ENCODE measurements at regions not wholly inside any gene's neighbourhood (a gene's known extent, or its start where the extent isn't known, plus 50 kb on each side); places are given as distances from the start of the nearest gene placed in this dataset.

DNA sequence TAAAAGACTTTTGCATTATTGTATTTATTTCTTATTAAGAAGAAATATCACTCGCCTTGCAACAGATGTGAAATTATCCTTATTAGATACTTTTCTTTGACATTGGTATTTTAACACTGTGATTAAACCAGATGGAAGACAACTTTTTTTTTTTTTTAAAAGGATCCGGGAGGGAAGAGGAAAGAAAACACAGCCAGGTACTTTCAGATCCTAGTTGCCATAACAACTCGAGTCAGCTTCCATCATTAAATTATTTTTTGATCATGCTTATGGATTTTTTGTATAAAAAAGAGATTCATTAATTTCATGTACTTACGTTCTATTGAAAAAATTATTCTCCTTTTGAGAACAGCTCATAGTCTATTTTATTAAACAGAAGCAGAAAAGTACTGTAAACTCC is 515.7 kb downstream of the TBC1D4 start:
- no peak for DNase-seq
- no peak for ATAC-seq

GRCh38 chr13:74945637-74946036 is 536.3 kb downstream of the TBC1D4 start:
- DNase-seq (no peak), ATAC-seq (no peak)

GRCh38 chr13:74931698-74932433 is 550.1 kb downstream of the TBC1D4 start:
- DNase-seq = no peak
- ATAC-seq = no peak

GRCh38 chr13:74930402-74931165 is 551.4 kb downstream of the TBC1D4 start:
- no peak for ATAC-seq
- DNase-seq = no peak

- ATAC-seq (no peak), DNase-seq (no peak)
Measured at GRCh38 chr13:74929436-74929835, 552.5 kb downstream of the TBC1D4 start.

- ATAC-seq (no peak), DNase-seq (no peak)
Measured at GRCh38 chr13:74927823-74928222, 554.1 kb downstream of the TBC1D4 start.

DNA sequence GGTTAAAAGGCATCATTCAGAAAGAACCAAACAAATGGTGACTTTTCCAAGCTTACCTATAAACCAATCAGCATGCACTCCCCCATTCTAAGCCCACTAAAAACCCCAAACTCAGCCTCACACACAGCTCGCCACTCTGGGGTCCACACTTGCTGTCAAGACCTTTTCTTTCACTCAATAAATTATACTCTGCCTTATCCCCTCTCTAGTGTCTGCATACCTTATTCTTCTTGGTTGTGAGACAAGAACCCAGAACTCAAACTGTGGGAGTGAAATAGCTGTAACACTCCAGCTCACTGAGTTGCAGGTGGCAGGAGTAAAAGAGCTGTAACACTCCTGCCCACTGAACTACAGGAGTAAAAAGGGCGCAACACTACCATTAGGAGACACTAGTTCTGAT is 559.0 kb downstream of the TBC1D4 start:
- ATAC-seq = no peak
- no peak for DNase-seq

GRCh38 chr13:74921326-74921725 is 560.6 kb downstream of the TBC1D4 start:
- no peak for ATAC-seq
- no peak for DNase-seq

- DNase-seq = no peak
- ATAC-seq = no peak
Measured at GRCh38 chr13:74920920-74921319, 561.0 kb downstream of the TBC1D4 start.

- ATAC-seq = no peak
Measured at GRCh38 chr13:74920361-74920760, 561.6 kb downstream of the TBC1D4 start.

GRCh38 chr13:74919914-74920313 is 562.1 kb downstream of the TBC1D4 start:
- DNase-seq (no peak), ATAC-seq (no peak)

More at GRCh38 chr13:74920361-74920760, 561.6 kb downstream of the TBC1D4 start:
- DNase-seq = no peak

DNA sequence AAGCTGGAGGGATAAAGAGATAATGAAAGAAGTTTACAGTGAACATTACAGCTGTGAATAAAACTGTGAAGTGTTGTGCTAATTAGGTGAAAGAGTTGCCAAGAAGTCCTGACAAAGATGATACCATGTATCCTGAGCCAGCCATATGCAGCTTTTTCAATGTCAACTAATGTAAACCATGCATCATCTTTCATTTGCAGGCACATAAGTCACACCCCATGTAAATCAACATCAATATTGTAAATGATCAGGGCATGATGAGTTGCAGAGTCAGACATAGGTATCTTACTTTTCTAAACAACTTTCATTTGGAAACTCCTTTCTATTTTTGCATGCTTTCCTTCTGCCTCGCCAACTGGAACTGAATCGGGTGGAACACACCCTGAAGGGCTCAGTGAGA is 569.1 kb downstream of the TBC1D4 start:
- no peak for DNase-seq
- ATAC-seq = no peak

GRCh38 chr13:74910415-74910814 is 571.6 kb downstream of the TBC1D4 start:
- DNase-seq (no peak), ATAC-seq (no peak)

DNA sequence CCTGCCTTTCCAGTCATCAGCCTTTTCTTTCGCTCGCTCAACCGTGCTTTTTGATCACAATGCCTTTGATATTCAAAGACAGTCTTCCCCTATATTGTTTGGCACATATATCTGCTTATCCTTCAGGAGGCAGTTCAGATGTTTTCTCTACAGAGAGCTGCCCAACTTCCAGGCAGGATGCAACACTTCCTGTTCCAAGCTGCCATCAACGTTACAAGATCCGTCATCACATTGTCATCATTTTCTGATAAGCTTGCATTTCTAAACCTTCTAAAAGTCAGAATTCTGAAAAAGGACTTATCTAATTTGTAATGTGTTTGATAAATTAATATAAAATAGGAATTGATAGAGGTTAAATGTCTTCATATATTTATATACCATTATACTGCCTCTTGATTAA is 574.2 kb downstream of the TBC1D4 start:
- no peak for DNase-seq
- no peak for ATAC-seq

GRCh38 chr13:74904556-74904955 is 577.4 kb downstream of the TBC1D4 start:
- no peak for ATAC-seq
- no peak for DNase-seq

DNA sequence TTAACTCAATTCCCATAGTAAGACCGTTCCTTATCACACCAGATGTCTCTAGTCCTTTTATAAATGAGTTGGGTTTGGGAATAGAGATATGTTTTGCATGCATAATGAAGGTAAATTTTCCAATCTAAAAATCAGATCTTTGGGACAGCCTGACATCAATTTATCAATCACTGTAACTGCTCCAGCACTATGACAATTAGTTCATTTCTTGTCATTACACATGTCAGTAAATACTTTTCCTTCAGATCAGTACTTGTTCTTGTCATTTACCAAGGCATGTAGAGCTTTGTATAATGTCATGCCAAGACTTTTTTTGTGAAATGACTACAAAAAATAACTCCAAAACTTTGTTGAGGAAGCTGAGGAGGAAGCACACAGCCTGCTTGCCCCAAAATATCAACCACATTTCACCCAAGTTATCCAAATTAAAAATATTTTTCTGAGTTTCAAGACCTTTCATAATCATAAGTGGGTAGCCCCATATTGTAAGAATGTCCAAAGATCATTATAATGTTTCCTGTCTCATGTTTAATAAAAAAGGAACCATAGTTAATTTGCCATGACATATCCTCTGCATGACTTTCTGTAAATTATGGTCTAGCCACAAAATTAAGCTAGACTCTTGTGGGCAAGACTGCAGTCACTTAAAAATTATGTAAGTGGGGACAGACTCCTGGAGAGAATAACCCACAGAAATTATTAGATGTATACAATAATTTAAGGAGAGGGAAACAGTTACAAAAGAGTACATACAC is 586.8 kb downstream of the TBC1D4 start:
- no peak for ATAC-seq
- DNase-seq = no peak

GRCh38 chr13:74892096-74892495 is 589.9 kb downstream of the TBC1D4 start:
- ATAC-seq = no peak

DNA sequence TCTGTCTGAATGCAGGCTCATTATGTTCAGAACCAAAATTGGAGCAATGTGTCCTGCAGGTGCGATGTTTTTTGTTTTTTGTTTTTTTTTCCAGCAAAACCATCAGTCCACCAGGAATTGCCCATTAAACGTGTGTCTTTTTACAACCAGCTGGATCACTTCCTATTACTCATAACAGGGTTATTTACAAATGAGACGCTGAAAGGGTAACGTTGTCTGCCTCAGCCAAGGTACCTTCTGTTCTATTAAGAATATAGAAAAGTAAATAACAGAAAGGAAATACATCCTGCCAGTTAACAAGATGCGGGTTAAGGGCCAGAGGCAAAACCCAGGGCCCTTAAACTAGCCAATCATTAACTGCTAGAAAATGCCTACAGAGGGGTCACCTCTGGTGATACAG is 590.4 kb downstream of the TBC1D4 start:
- no peak for DNase-seq

More at GRCh38 chr13:74892096-74892495, 589.9 kb downstream of the TBC1D4 start:
- no peak for DNase-seq

GRCh38 chr13:74889321-74889720 is 592.6 kb downstream of the TBC1D4 start:
- DNase-seq = no peak
- ATAC-seq = no peak

More for the DNA sequence above, 590.4 kb downstream of the TBC1D4 start:
- no peak for ATAC-seq

GRCh38 chr13:74886502-74886901 is 595.5 kb downstream of the TBC1D4 start:
- no peak for ATAC-seq

DNA sequence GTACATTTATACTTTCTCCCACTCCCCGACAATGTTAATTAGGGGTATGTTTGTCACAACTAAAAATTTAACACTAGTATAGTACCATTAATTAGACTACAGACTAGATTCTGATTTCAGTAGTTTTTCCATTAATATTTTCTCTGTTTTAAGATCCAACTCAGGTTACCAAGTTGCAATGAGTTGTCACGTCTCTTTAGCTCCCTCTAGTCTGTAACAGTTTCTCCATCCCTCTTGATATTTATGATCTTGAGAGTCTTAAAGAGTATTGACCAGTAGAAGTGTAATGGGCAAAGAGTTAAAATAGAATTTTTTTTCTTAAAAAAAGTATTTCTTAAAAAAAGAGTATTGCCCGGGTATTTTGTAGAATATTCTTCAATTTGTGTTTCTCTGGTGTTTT is 598.1 kb downstream of the TBC1D4 start:
- no peak for DNase-seq
- ATAC-seq = no peak

More at GRCh38 chr13:74886502-74886901, 595.5 kb downstream of the TBC1D4 start:
- DNase-seq = no peak

GRCh38 chr13:74871369-74872070 is 610.4 kb downstream of the TBC1D4 start:
- DNase-seq (no peak), ATAC-seq (no peak)

Measured in stimulated activated naive CD8-positive, alpha-beta T cell treated with anti-CD3 and anti-CD28 coated beads, Interleukin-15, Interleukin-2, amounts not matched to agents 100 U/mL and 50 U/mL, for 24 hours (primary cell).